Small intestine (tissue), 7 donors: ENCODE measurements at regions not wholly inside any gene's neighbourhood (a gene's known extent, or its start where the extent isn't known, plus 50 kb on each side); places are given as distances from the start of the nearest gene placed in this dataset.

Experiments used
- DNase-seq, 2 donors: peaks; one replicate each; pipeline versions ENCODE4 v3.0.0 to v3.0.0-alpha.2; 2013
- FAIRE-seq: peaks from 2 replicates; lab custom pipeline; 2012; peaks lifted over from hg19 to GRCh38; lab: Jason Lieb, UNC
- H3K27ac ChIP-seq, 3 donors: one replicate each; pipeline ENCODE4 v1.5.1; 2013; ENCODE audit warnings: low read length in 2 of 3, mild to moderate bottlenecking in 2 of 3, control low read depth in 1 of 3, inconsistent platforms in 1 of 3, low read depth in 1 of 3, moderate library complexity in 1 of 3
- H3K27me3 ChIP-seq, 3 donors: one replicate each; pipeline ENCODE4 v1.6.1; 2013; ENCODE audit warnings: low read length in 3 of 3, inconsistent platforms in 1 of 3; ENCODE audit not compliant: control insufficient read depth in 3 of 3, insufficient read depth in 3 of 3
- H3K36me3 ChIP-seq, 3 donors: one replicate each; pipeline ENCODE4 v1.6.1; 2013; ENCODE audit warnings: low read length in 3 of 3, inconsistent platforms in 1 of 3, low read depth in 1 of 3, mild to moderate bottlenecking in 1 of 3, moderate library complexity in 1 of 3; ENCODE audit not compliant: control insufficient read depth in 3 of 3, insufficient read depth in 2 of 3
- H3K4me1 ChIP-seq, 3 donors: one replicate each; pipeline ENCODE4 v1.6.1; 2013; ENCODE audit warnings: low read length in 2 of 3, inconsistent platforms in 1 of 3, low read depth in 1 of 3, mild to moderate bottlenecking in 1 of 3, moderate library complexity in 1 of 3; ENCODE audit not compliant: control insufficient read depth in 3 of 3, insufficient read depth in 2 of 3
- H3K4me3 ChIP-seq, 3 donors: one replicate each; pipeline ENCODE4 v1.5.1; 2013; ENCODE audit warnings: low read length in 3 of 3, control low read depth in 1 of 3, inconsistent platforms in 1 of 3, low read depth in 1 of 3, mild to moderate bottlenecking in 1 of 3, moderate library complexity in 1 of 3
- H3K9me3 ChIP-seq, 2 donors: one replicate each; pipeline ENCODE4 v1.6.1; 2013; ENCODE audit warnings: low read depth in 1 of 2, low read length in 1 of 2; ENCODE audit not compliant: control insufficient read depth in 2 of 2, insufficient read depth in 1 of 2
- WGBS, 3 donors: extraction: QIAGEN DNeasy Blood & Tissue Kit; methylation state at CpG; one replicate each; pipeline ENCODE4 v1.1.7; 2013; 5-methylcytosine and 5-hydroxymethylcytosine counted together
- donor health status: healthy with polysubstance abuse.
- donor health status: control.
- donor health status: control.
- donor health status: Bipolar disorder and iron deficiency.
- donor health status: healthy.

DNA sequence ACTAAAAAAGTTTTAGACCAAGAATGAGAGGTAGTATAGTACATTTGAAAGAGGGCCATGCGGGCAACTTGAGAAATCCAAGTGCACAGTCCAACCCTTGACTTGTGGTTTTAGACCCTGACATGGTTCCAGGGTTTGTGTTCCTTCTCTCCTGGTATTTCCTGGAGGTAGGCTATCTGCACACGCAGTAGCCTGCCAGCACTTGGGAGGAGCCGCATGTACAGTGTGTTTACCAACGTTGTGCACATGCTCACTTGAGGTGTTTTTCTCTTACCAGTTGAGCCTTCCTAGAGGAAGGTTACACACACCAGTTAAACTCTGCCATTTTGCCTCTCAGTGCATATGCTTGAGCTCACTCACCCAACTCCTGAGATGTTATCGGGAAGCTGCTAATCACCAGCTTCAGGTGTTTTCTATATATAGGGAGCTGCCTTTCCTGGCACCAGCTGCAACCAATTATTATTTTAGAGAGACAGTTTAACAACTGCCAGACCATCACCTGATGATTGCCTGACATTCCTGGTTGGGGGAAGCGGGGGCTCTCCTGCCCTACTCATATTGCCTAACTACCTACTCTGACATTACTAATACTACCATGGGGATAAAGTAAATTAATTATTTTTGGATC is 593.4 kb upstream of the TUSC1 start:
- no peaks in the 10 kb centered on the region for H3K9me3 ChIP-seq
- H3K36me3 ChIP-seq: no peaks in the 10 kb centered on the region
- H3K27ac ChIP-seq: no peak overlapping the region
- WGBS, 3 donors: 55 to 69% (median 62%) methylated on average over 6 of the region's 6 CpGs
- H3K27me3 ChIP-seq: no peaks in the 10 kb centered on the region
- DNase-seq (no peak), FAIRE-seq (no peak)
- no peak overlapping the region for H3K4me3 ChIP-seq
- H3K4me1 ChIP-seq: no peaks in the 10 kb centered on the region

DNA sequence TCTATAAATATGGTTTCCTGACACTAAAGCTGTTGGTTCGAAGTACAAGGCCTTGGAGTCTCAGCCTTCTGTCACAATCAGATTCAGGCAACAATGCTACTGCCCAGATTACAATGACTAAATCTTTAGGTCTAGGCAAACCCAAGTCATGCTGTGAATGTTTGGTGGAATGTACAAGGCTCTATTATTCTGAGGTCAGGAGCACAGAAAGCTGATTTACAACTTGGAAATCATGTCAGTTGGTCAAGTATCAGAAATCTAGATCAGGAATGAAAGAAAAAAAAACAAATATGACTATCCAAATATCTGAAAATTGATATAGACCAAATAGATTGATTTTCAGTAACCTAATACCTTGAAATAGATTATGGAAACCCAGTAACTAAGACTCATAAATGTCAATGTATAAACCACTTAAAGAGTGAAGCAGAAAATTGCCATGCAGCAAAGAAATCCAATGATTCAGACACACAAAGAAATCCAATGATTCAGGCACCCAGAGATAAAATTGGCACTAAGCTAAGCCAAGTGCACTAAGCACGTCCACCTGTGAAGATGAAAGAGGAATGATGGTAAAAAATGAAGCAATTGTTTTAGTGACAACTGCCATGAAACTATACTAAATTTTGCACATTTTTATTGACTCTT is 588.0 kb upstream of the TUSC1 start:
- no peak overlapping the region for H3K27ac ChIP-seq
- FAIRE-seq (no peak), DNase-seq (no peak)
- H3K4me3 ChIP-seq: no peak overlapping the region
- no peaks in the 10 kb centered on the region for H3K36me3 ChIP-seq
- no peaks in the 10 kb centered on the region for H3K4me1 ChIP-seq
- no peaks in the 10 kb centered on the region for H3K27me3 ChIP-seq
- WGBS, 3 donors: 17 to 54% (median 39%) methylated on average over 2 of the region's 2 CpGs
- no peaks in the 10 kb centered on the region for H3K9me3 ChIP-seq

DNA sequence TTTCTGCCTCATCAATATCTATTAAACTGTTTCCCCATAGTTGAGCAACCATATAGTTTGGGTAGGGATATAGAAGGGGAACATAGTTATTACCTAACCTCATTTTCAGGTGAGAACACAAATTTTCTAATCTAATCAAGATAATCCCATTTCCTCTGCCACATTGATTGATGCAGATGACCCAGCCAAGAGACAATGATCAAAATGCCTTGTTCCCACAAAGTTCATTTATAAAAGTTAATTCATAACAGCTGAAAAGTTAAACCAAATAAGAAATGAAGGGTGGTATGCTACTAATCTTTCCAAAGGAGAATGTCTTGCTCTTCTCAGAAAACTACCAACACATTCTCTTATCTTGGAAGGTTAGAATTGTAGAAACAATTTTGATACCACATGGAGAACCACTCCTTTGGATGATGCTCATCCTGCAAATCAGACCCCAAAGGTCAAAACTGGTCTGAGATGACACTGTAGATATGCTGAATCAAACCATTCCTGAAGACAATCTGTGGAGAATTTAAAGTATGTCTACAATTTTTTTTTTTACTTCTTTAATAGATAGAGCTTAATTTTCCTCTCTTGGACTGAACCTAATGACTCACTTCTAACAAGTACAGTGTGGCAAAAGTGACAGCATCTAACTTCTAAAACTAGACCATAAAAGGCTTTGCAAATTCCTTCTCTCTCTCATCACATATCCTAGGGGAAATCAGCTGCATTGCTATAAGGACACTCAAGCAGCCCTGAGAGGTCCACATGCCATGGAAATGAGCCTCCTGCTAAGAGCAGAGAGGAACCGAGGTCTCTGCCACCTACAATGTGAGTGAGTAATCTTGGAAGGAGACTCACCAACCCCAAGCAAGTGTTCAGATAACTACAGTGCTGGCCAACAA is 586.7 kb upstream of the TUSC1 start:
- FAIRE-seq: no peak
- Histone ChIP-seq H3K27ac (no peak overlapping the region), H3K27me3 (no peaks in the 10 kb centered on the region), H3K4me1 (no peaks in the 10 kb centered on the region), H3K4me3 (no peak overlapping the region), H3K9me3 (no peaks in the 10 kb centered on the region), H3K36me3 (no peaks in the 10 kb centered on the region)
- WGBS, 3 donors: 58 to 70% (median 70%) methylated on average over 1 of the region's 1 CpG
- no peak for DNase-seq

DNA sequence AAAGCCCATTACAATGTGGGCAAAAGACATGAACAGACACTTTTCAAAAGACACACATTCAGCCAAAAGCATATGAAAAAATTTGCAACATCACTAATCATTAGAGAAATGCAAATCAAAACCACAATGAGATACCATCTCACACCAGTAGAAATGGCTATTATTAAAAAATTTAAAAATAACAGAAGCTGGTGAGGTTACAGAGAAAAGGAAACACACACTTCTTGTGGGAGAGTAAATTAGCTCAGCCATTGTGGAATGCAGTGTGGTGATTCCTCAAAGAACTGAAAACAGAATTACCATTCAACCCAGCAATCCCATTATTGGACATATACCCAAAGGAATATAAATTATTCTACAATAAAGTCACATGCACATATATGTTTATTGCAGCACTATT is 585.2 kb upstream of the TUSC1 start:
- Histone ChIP-seq H3K4me3 (no peak overlapping the region), H3K27me3 (no peaks in the 10 kb centered on the region), H3K36me3 (no peaks in the 10 kb centered on the region), H3K4me1 (no peaks in the 10 kb centered on the region), H3K27ac (no peak overlapping the region), H3K9me3 (no peaks in the 10 kb centered on the region)
- FAIRE-seq: no peak
- DNase-seq: no peak

DNA sequence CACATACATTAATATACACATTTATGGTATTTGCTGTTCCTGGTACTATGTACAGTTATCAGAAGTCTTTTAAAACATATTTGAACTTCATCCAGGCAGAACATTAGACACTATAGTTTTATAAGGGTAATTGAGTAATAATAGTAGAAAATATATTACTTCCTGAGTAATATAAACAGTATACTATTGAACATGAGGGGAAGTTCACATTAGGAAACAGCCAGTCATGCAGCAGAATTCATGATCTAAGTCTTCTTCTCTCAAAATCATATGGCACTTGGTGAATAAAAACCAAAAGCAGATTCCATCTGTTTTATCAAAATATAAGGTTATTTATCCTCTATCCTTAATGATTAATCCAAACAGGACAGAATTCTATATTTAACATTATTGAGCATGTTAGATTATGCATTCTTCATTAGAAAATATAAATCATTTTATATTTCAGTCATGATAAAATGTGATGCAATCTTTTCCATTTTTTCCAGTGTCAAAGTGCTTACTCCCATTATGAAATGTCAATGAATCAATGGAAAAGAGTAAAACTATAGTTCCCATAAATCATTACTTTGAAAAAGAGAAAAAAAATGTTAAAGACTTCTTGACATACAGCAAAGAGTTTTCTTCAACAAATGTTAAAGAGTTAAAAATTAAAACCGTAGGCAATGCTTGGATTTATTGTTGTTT is 584.3 kb upstream of the TUSC1 start:
- no peak for FAIRE-seq
- 62 to 73% (median 70%) methylated on average over 1 of the region's 1 CpG for WGBS, 3 donors

DNA sequence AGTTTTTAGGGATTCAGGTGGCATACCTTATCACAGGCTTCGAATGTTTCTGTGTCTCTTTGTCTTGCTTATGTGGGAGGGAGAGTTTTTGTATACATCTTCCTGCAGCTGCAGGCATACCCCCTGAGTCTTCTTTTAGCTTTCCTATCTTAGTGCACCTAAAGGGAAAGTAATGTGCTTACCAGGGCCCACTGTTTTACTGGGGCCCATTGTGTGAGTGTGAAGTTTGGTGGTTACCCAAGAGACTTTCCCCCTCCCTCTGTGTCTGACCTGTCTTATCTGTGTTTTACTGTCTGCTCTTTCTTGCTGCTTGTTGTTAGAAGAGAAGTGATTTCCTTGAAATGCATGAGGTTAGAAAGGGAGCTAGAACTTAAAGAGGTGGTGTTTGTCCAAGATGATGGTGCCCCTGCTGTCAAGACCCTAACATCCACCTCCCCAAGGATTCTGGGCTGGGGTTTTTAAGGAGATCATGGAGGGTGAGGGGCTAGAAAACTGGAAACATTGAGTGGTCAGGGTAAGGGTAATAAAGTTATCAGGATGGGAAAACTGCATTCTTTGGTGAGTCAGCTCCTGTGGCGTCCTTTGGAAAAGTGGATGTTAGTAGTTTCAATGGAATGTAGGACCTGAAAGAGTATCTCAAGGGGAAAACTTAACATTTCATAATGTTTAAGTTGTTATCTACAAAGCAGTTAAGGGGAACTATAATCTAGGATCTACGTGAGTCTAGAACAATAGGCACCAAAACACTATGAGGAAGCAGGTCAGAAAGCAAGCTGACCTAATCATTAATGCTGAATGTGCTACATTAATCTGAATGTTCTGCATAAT is 583.5 kb upstream of the TUSC1 start:
- no peak overlapping the region for H3K4me3 ChIP-seq
- H3K27ac ChIP-seq: no peak overlapping the region
- DNase-seq: no peak
- H3K36me3 ChIP-seq: no peaks in the 10 kb centered on the region
- no peak for FAIRE-seq
- no peaks in the 10 kb centered on the region for H3K4me1 ChIP-seq
- no peaks in the 10 kb centered on the region for H3K27me3 ChIP-seq
- 37 to 54% (median 38%) methylated on average over 3 of the region's 3 CpGs for WGBS, 3 donors
- H3K9me3 ChIP-seq: no peaks in the 10 kb centered on the region

More for the DNA sequence above, 584.3 kb upstream of the TUSC1 start:
- Histone ChIP-seq H3K9me3 (no peaks in the 10 kb centered on the region), H3K36me3 (no peaks in the 10 kb centered on the region), H3K4me1 (no peaks in the 10 kb centered on the region), H3K27ac (no peak overlapping the region), H3K4me3 (no peak overlapping the region), H3K27me3 (no peaks in the 10 kb centered on the region)
- no peak for DNase-seq

DNA sequence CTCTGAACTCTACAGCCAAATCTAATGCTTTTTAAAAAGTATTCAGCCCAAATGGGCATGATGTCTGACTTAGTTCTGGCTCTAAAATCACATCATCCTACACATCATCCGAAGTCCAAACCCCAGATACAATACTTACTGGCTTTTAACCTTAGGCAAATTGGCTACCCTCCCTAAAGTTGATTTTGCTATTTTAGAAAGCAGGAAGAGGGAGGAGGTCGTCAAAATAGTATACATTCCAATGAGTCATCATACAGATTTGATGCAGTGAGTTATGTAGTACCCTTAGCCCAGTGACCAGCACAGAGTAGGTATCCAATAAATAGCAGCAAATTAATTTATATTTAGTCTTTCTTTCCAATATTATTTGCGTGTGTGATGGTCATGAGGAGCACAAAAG is 582.0 kb upstream of the TUSC1 start:
- FAIRE-seq (no peak), DNase-seq (no peak)
- no peak overlapping the region for H3K4me3 ChIP-seq
- no peak overlapping the region for H3K27ac ChIP-seq
- H3K9me3 ChIP-seq: no peaks in the 10 kb centered on the region
- H3K36me3 ChIP-seq: no peaks in the 10 kb centered on the region
- H3K4me1 ChIP-seq: no peaks in the 10 kb centered on the region
- H3K27me3 ChIP-seq: no peaks in the 10 kb centered on the region
- WGBS, 3 donors: 55 to 61% (median 60%) methylated on average over 3 of the region's 3 CpGs
